ENCODE measurements at regions not wholly inside any gene's neighbourhood (a gene's known extent, or its start where the extent isn't known, plus 50 kb on each side); places are given as distances from the start of the nearest gene placed in this dataset.

DNA sequence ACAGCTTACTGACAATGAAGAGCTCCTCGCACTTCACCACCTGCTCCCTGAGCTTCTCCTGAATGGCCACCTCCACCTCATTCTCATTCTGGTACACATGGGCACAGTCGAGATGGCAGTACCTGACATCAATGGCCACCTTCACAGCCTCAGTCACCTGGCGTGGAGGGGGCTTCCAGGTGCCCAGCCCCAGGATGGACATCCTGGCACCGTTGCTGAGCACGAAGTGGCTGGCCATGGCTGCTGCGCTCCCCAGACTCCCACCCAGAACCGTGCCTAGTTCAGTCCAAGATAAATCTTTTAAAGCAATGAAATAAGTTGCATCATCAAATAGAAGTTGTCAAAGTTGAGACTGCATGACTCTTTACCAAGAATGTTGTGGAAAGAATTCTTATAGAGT, 128.1 kb upstream of the SOX6 start:
- H3K36me3 Mint-ChIP-seq (ENCODE audit: insufficient read depth, unreplicated experiment) = no peaks in the 10 kb centered on the region
- Histone ChIP-seq H3K27me3 (replicated peaks; ENCODE audit: control insufficient read depth, insufficient read depth, low read length) (no peaks in the 10 kb centered on the region), H3K4me1 (peaks cover 7% of the 10 kb centered on the region; the same call in 1 of the 2 replicates), H3K36me3 (ENCODE audit: control insufficient read depth, insufficient read depth, low read length) (no peaks in the 10 kb centered on the region), H3K9me3 (no peaks in the 10 kb centered on the region), H3K4me3 (ENCODE audit: low read depth, low read length) (no peak overlapping the region)
- H3K27me3 Mint-ChIP-seq (ENCODE audit: insufficient read depth, unreplicated experiment) = no peaks in the 10 kb centered on the region
- no peak for DNase-seq
- BruUV-seq (replicated peaks) = no TSS peak
- CTCF ChIA-PET = no interaction called here
- no peaks in the 10 kb centered on the region for H3K9me3 Mint-ChIP-seq (ENCODE audit: unreplicated experiment)
- intact Hi-C loops (cut with micrococcal nuclease; ENCODE audit: unreplicated experiment) = no loop called here
- TF ChIP-seq, protein P1, sequence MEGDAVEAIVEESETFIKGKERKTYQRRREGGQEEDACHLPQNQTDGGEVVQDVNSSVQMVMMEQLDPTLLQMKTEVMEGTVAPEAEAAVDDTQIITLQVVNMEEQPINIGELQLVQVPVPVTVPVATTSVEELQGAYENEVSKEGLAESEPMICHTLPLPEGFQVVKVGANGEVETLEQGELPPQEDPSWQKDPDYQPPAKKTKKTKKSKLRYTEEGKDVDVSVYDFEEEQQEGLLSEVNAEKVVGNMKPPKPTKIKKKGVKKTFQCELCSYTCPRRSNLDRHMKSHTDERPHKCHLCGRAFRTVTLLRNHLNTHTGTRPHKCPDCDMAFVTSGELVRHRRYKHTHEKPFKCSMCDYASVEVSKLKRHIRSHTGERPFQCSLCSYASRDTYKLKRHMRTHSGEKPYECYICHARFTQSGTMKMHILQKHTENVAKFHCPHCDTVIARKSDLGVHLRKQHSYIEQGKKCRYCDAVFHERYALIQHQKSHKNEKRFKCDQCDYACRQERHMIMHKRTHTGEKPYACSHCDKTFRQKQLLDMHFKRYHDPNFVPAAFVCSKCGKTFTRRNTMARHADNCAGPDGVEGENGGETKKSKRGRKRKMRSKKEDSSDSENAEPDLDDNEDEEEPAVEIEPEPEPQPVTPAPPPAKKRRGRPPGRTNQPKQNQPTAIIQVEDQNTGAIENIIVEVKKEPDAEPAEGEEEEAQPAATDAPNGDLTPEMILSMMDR (IDR thresholded peaks at IDR 0.05; ENCODE audit: insufficient read depth in 1 of 2, low read depth in 1 of 2, low read length in 1 of 2, severe bottlenecking in 1 of 2, unreplicated experiment in 1 of 2) = no peak
- POLR2A ChIA-PET = no interaction called here
- H3K4me3 Mint-ChIP-seq (ENCODE audit: unreplicated experiment) = no peak overlapping the region
- H3K4me1 Mint-ChIP-seq (ENCODE audit: low read depth, unreplicated experiment) = no peaks in the 10 kb centered on the region
- no peak overlapping the region for H3K27ac Mint-ChIP-seq (ENCODE audit: unreplicated experiment)

DNA sequence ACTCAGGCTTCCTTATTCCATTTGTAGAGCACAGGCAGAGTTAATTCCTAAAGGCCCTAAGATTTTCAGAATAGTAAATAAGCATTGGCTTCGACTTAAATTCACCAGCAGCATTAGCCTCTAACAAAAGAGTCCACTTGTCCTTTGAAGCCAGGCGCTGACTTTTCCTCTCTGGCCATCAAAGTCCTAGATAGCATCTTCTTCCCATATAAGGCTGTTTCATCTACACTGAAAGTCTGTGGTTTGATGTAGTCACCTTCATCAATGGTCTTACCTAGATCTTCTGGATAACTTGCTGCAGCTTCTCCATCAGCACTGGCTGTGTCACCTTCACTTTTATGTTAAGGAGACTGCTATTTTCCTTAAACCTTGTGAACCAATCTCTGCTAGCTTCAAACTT, 118.3 kb upstream of the SOX6 start:
- H3K27me3 ChIP-seq (replicated peaks; ENCODE audit: control insufficient read depth, insufficient read depth, low read length) = no peaks in the 10 kb centered on the region
- no peaks in the 10 kb centered on the region for H3K36me3 ChIP-seq (ENCODE audit: control insufficient read depth, insufficient read depth, low read length)
- ChIA-PET CTCF (no interaction called here), POLR2A (no interaction called here)
- TF ChIP-seq, protein P1 (IDR thresholded peaks at IDR 0.05; ENCODE audit: insufficient read depth in 1 of 2, low read depth in 1 of 2, low read length in 1 of 2, severe bottlenecking in 1 of 2, unreplicated experiment in 1 of 2) = no peak
- H3K9me3 ChIP-seq = no peaks in the 10 kb centered on the region
- DNase-seq = no peak
- H3K4me1 ChIP-seq = peaks cover 12% of the 10 kb centered on the region
- Mint-ChIP-seq H3K36me3 (ENCODE audit: insufficient read depth, unreplicated experiment) (no peaks in the 10 kb centered on the region), H3K4me1 (ENCODE audit: low read depth, unreplicated experiment) (peaks cover 5% of the 10 kb centered on the region), H3K27ac (ENCODE audit: unreplicated experiment) (no peak overlapping the region), H3K4me3 (ENCODE audit: unreplicated experiment) (no peak overlapping the region), H3K9me3 (ENCODE audit: unreplicated experiment) (no peaks in the 10 kb centered on the region), H3K27me3 (ENCODE audit: insufficient read depth, unreplicated experiment) (no peaks in the 10 kb centered on the region)
- BruUV-seq (replicated peaks) = no TSS peak
- intact Hi-C loops (cut with micrococcal nuclease; ENCODE audit: unreplicated experiment) = no loop called here
- H3K4me3 ChIP-seq (ENCODE audit: low read depth, low read length) = no peak overlapping the region

DNA sequence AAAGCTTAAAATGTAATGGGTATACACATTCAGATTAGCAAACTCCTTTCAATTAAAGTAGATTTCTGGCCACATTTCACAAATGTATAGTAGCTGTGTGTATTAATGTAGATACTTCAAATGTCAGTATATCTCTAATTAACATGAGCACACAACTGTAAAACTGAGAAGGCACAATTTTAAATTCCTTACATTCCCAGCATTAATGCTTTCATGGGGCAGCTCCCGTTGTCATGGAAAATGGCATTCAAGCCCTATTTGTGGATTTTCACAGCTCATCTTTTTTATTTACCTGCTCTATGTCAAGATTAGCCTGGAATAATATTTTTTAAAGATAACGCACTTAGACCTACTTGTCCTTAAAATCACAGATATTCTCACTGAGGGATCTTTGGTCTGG, 113.6 kb upstream of the SOX6 start:
- H3K9me3 Mint-ChIP-seq (ENCODE audit: unreplicated experiment) = peaks cover 9% of the 10 kb centered on the region
- TF ChIP-seq, protein P1 (IDR thresholded peaks at IDR 0.05; ENCODE audit: insufficient read depth in 1 of 2, low read depth in 1 of 2, low read length in 1 of 2, severe bottlenecking in 1 of 2, unreplicated experiment in 1 of 2) = no peak
- H3K9me3 ChIP-seq = no peaks in the 10 kb centered on the region
- peak in 1 of 2 experiments; percentile 11 for DNase-seq
- H3K27ac Mint-ChIP-seq (ENCODE audit: unreplicated experiment) = peak overlapping the region; percentile 63
- no TSS peak for BruUV-seq (replicated peaks)
- H3K27me3 Mint-ChIP-seq (ENCODE audit: insufficient read depth, unreplicated experiment) = no peaks in the 10 kb centered on the region
- H3K27me3 ChIP-seq (replicated peaks; ENCODE audit: control insufficient read depth, insufficient read depth, low read length) = no peaks in the 10 kb centered on the region
- H3K4me1 Mint-ChIP-seq (ENCODE audit: low read depth, unreplicated experiment) = peaks cover 16% of the 10 kb centered on the region
- CTCF ChIA-PET = interaction anchor here (0.7 to 1.0 kb wide), 2 partner anchors 135 to 278 kb away, joined by 3 read pairs; no protein-coding TSS in a partner anchor
- H3K36me3 ChIP-seq (ENCODE audit: control insufficient read depth, insufficient read depth, low read length) = no peaks in the 10 kb centered on the region
- POLR2A ChIA-PET = no interaction called here
- intact Hi-C loops (cut with micrococcal nuclease; ENCODE audit: unreplicated experiment) = no loop called here
- no peak overlapping the region for H3K4me3 ChIP-seq (ENCODE audit: low read depth, low read length)
- peaks cover 19% of the 10 kb centered on the region for H3K4me1 ChIP-seq
- H3K36me3 Mint-ChIP-seq (ENCODE audit: insufficient read depth, unreplicated experiment) = no peaks in the 10 kb centered on the region
- H3K4me3 Mint-ChIP-seq (ENCODE audit: unreplicated experiment) = peak overlapping the region; percentile 28
